ENCODE measurements at regions not wholly inside any gene's neighbourhood (a gene's known extent, or its start where the extent isn't known, plus 50 kb on each side); places are given as distances from the start of the nearest gene placed in this dataset.

GRCh38 chr3:56977561-56977889, 82.9 kb upstream of the SPATA12 start:
- TF ChIP-seq, protein P1, sequence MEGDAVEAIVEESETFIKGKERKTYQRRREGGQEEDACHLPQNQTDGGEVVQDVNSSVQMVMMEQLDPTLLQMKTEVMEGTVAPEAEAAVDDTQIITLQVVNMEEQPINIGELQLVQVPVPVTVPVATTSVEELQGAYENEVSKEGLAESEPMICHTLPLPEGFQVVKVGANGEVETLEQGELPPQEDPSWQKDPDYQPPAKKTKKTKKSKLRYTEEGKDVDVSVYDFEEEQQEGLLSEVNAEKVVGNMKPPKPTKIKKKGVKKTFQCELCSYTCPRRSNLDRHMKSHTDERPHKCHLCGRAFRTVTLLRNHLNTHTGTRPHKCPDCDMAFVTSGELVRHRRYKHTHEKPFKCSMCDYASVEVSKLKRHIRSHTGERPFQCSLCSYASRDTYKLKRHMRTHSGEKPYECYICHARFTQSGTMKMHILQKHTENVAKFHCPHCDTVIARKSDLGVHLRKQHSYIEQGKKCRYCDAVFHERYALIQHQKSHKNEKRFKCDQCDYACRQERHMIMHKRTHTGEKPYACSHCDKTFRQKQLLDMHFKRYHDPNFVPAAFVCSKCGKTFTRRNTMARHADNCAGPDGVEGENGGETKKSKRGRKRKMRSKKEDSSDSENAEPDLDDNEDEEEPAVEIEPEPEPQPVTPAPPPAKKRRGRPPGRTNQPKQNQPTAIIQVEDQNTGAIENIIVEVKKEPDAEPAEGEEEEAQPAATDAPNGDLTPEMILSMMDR (conservative IDR thresholded peaks at IDR 0.05; ENCODE audit: low read depth, low read length), result no peak
- TF ChIP-seq CHD1 (IDR thresholded peaks at IDR 0.05; ENCODE audit: low read depth, low read length) (no peak), MAZ (IDR thresholded peaks at IDR 0.05; ENCODE audit: borderline replicate concordance, low read depth, low read length) (no peak), MXI1 (IDR thresholded peaks at IDR 0.05; ENCODE audit: borderline replicate concordance, low read depth, low read length) (no peak), SMC3 (IDR thresholded peaks at IDR 0.05; ENCODE audit: low read depth, low read length) (no peak), FOS (IDR thresholded peaks at IDR 0.05; ENCODE audit: low read depth, low read length) (no peak)
